ENCODE measurements at regions not wholly inside any gene's neighbourhood (a gene's known extent, or its start where the extent isn't known, plus 50 kb on each side); places are given as distances from the start of the nearest gene placed in this dataset.
A peak's percentile ranks its signal among the peaks of the same experiment; 100 is the strongest.

- no peak for DNase-seq (ENCODE audit: low spot score)
Measured at GRCh38 chr13:69571606-69572323, 535.9 kb upstream of the ATXN8OS start.

GRCh38 chr13:69567514-69567913 is 540.1 kb upstream of the ATXN8OS start:
- DNase-seq (ENCODE audit: low spot score), result no peak

GRCh38 chr13:69566104-69566716 is 541.4 kb upstream of the ATXN8OS start:
- no peak for DNase-seq (ENCODE audit: low spot score)

- peak; percentile 38 for DNase-seq (ENCODE audit: low spot score)
Measured at GRCh38 chr13:69565334-69565733, 542.3 kb upstream of the ATXN8OS start.

- no peak for DNase-seq (ENCODE audit: low spot score)
Measured at GRCh38 chr13:69556540-69557196, 551.0 kb upstream of the ATXN8OS start.

GRCh38 chr13:69553976-69554375 is 553.6 kb upstream of the ATXN8OS start:
- DNase-seq (ENCODE audit: low spot score), result no peak

- no peak for DNase-seq (ENCODE audit: low spot score)
Measured at GRCh38 chr13:69551193-69551592, 556.4 kb upstream of the ATXN8OS start.

GRCh38 chr13:69547780-69548179 is 559.8 kb upstream of the ATXN8OS start:
- no peak for DNase-seq (ENCODE audit: low spot score)

GRCh38 chr13:69545551-69545950 is 562.1 kb upstream of the ATXN8OS start:
- DNase-seq (ENCODE audit: low spot score), result no peak

- DNase-seq (ENCODE audit: low spot score), result no peak
Measured at GRCh38 chr13:69524459-69525150, 583.0 kb upstream of the ATXN8OS start.

- DNase-seq (ENCODE audit: low spot score), result no peak
Measured at GRCh38 chr13:69496981-69497380, 610.6 kb upstream of the ATXN8OS start.

- no peak for DNase-seq (ENCODE audit: low spot score)
Measured at GRCh38 chr13:69495096-69495495, 612.5 kb upstream of the ATXN8OS start.

- no peak for DNase-seq (ENCODE audit: low spot score)
Measured at GRCh38 chr13:69487576-69487975, 620.0 kb upstream of the ATXN8OS start.

GRCh38 chr13:69485991-69486592 is 621.5 kb upstream of the ATXN8OS start:
- no peak for DNase-seq (ENCODE audit: low spot score)

GRCh38 chr13:69477451-69477850 is 630.2 kb upstream of the ATXN8OS start:
- DNase-seq (ENCODE audit: low spot score), result no peak

GRCh38 chr13:69474011-69474685 is 633.5 kb upstream of the ATXN8OS start:
- DNase-seq (ENCODE audit: low spot score), result no peak

- DNase-seq (ENCODE audit: low spot score), result no peak
Measured at GRCh38 chr13:69468624-69469023, 639.0 kb upstream of the ATXN8OS start.

- DNase-seq (ENCODE audit: low spot score), result no peak
Measured at GRCh38 chr13:69461397-69461796, 646.2 kb upstream of the ATXN8OS start.

- DNase-seq (ENCODE audit: low spot score), result no peak
Measured at GRCh38 chr13:69459346-69459745, 648.3 kb upstream of the ATXN8OS start.

- no peak for DNase-seq (ENCODE audit: low spot score)
Measured at GRCh38 chr13:69458013-69458412, 649.6 kb upstream of the ATXN8OS start.

- DNase-seq (ENCODE audit: low spot score), result no peak
Measured at GRCh38 chr13:69450245-69450644, 657.4 kb upstream of the ATXN8OS start.

- no peak for DNase-seq (ENCODE audit: low spot score)
Measured at GRCh38 chr13:69425235-69425634, 682.4 kb upstream of the ATXN8OS start.
